ENCODE measurements at regions not wholly inside any gene's neighbourhood (a gene's known extent, or its start where the extent isn't known, plus 50 kb on each side); places are given as distances from the start of the nearest gene placed in this dataset.

- DNase-seq = no peak
These were observed 87.4 kb upstream of the IGSF21 start for GRCh38 chr1:18020021-18020817.

GRCh38 chr1:18021242-18021641 is 86.4 kb upstream of the IGSF21 start:
- DNase-seq = no peak

- no peak for DNase-seq
These were observed 75.3 kb upstream of the IGSF21 start for GRCh38 chr1:18032172-18032859.

GRCh38 chr1:18035145-18035544 is 72.5 kb upstream of the IGSF21 start:
- no peak for DNase-seq

GRCh38 chr1:18037651-18038050 is 69.9 kb upstream of the IGSF21 start:
- peak; percentile 63 for DNase-seq

GRCh38 chr1:18038051-18038450 is 69.5 kb upstream of the IGSF21 start:
- DNase-seq = no peak

GRCh38 chr1:18039102-18039501 is 68.5 kb upstream of the IGSF21 start:
- DNase-seq = no peak

- DNase-seq = no peak
These were observed 66.5 kb upstream of the IGSF21 start for GRCh38 chr1:18041102-18041501.

- DNase-seq = no peak
These were observed 65.8 kb upstream of the IGSF21 start for GRCh38 chr1:18041685-18042355.

GRCh38 chr1:18043871-18044270 is 63.7 kb upstream of the IGSF21 start:
- DNase-seq = no peak

- no peak for DNase-seq
These were observed 62.4 kb upstream of the IGSF21 start for GRCh38 chr1:18045203-18045602.

- no peak for DNase-seq
These were observed 62.0 kb upstream of the IGSF21 start for GRCh38 chr1:18045621-18046020.

- no peak for DNase-seq
These were observed 60.5 kb upstream of the IGSF21 start for GRCh38 chr1:18047122-18047521.

GRCh38 chr1:18049228-18049627 is 58.4 kb upstream of the IGSF21 start:
- DNase-seq = no peak

GRCh38 chr1:18052671-18053070 is 54.9 kb upstream of the IGSF21 start:
- no peak for DNase-seq

GRCh38 chr1:18055156-18055555 is 52.4 kb upstream of the IGSF21 start:
- DNase-seq = no peak

- DNase-seq = no peak
These were observed 51.1 kb upstream of the IGSF21 start for GRCh38 chr1:18056545-18056944.

GRCh38 chr1:18057623-18058022 is 50.0 kb upstream of the IGSF21 start:
- DNase-seq = no peak
